ENCODE measurements at regions not wholly inside any gene's neighbourhood (a gene's known extent, or its start where the extent isn't known, plus 50 kb on each side); places are given as distances from the start of the nearest gene placed in this dataset.

DNA sequence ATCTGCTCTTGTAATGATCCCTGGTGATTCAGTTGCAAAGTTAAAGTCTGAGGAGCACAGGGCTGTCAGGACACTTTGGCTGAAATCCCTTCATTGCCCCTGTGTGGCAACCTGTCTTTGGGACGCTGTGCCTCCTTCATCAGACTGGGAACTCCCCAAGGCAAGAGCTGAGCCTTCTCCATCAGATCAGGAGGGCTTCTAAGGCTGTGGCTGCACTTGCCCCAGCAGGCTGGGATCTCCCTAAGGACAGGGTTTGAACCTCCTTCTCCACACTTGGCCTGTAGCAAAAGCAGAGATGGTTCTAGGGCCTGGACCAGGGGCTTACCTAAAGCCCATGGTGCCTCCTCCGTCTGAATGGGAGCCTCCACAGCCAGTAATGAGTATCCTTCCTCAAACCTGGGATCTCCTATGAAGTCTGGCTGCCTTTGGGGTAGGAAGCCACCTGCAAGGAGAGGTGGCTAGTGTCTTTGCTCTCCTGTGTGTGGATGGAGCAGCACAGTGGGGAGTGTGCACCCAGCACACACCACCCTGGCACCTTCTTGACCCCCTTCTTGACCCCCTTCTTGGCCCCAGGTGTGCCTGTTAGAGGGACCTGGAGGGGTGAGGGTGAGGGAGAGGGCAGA is 79.0 kb upstream of the NKD1 start:
- H3K27me3 ChIP-seq (ENCODE audit: control insufficient read depth, insufficient read depth), result no peaks in the 10 kb centered on the region
- no peaks in the 10 kb centered on the region for H3K9me3 ChIP-seq (ENCODE audit: control insufficient read depth, low read length)
- no peak overlapping the region for H3K27ac ChIP-seq (ENCODE audit: low read length)
- H3K4me3 ChIP-seq (ENCODE audit: low read length), result no peak overlapping the region
- WGBS, result 66% methylated on average over 2 of the region's 2 CpGs
- ATAC-seq (peak in 1 of 2 donors; percentile 34), DNase-seq (no peak)
- intact Hi-C loops (cut with DNase I), result no loop called here
- H3K4me1 ChIP-seq (ENCODE audit: control insufficient read depth, insufficient read depth, low read length), result no peaks in the 10 kb centered on the region

- intact Hi-C loops (cut with DNase I), result no loop called here
- no peak overlapping the region for H3K4me3 ChIP-seq (ENCODE audit: low read length)
- WGBS, result 74% methylated on average over 7 of the region's 7 CpGs
These were observed 79.5 kb upstream of the NKD1 start for GRCh38 chr16:50468749-50469078.

DNA sequence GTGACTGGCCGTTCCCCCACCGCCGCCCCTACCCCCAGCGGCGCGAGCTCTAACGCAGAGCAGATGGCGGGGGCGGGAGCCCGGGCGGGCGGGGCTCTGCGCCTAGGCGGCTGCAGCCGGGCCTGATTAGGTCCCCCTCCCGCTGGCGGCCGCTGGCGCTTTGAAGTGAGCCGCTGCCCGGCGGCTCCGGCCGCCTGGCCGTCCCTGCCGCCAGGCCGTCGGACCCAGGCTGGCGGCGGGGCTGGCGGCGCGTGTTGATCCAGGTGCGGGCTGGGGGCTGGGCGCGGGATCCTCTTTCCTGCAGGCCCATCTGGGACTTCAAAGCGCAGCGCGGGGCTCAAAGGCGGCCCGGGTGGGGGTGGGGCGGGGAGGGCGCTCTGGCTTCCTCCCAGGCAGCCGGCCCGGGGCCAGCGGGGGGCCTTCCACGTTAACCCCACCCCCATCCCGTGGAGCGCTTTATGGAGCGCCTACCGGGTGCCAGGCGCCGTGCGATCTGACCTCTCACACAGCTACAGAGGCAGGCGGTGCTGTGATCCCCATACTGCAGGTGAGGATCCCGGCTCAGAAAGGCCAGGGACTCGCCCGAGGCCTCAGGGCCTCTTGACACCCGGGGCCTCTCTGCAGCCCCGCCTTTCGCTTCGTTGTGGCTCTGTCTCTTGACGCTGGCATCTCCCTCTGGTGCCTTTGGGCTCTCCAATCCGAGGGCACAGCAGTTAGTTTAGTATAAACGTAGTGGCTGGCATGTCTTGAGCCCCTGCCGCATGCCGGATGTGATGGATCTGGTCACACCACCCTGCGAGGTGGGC is 80.0 kb upstream of the NKD1 start:
- H3K9me3 ChIP-seq (ENCODE audit: control insufficient read depth, low read length), result no peaks in the 10 kb centered on the region
- H3K4me3 ChIP-seq (ENCODE audit: low read length), result peak overlapping the region; percentile 15
- no peaks in the 10 kb centered on the region for H3K4me1 ChIP-seq (ENCODE audit: control insufficient read depth, insufficient read depth, low read length)
- H3K27ac ChIP-seq (ENCODE audit: low read length), result no peak overlapping the region
- 6% methylated on average over 68 of the region's 68 CpGs for WGBS
- no peaks in the 10 kb centered on the region for H3K27me3 ChIP-seq (ENCODE audit: control insufficient read depth, insufficient read depth)
- ATAC-seq (peak in 1 of 2 donors; percentile 20), DNase-seq (peak in 1 of 3 donors; percentile 50)
- intact Hi-C loops (cut with DNase I), result no loop called here

More at GRCh38 chr16:50468749-50469078, 79.5 kb upstream of the NKD1 start:
- no peak overlapping the region for H3K27ac ChIP-seq (ENCODE audit: low read length)
- H3K27me3 ChIP-seq (ENCODE audit: control insufficient read depth, insufficient read depth), result no peaks in the 10 kb centered on the region
- no peak for DNase-seq
- H3K9me3 ChIP-seq (ENCODE audit: control insufficient read depth, low read length), result no peaks in the 10 kb centered on the region
- no peaks in the 10 kb centered on the region for H3K4me1 ChIP-seq (ENCODE audit: control insufficient read depth, insufficient read depth, low read length)
- no peak for ATAC-seq

DNA sequence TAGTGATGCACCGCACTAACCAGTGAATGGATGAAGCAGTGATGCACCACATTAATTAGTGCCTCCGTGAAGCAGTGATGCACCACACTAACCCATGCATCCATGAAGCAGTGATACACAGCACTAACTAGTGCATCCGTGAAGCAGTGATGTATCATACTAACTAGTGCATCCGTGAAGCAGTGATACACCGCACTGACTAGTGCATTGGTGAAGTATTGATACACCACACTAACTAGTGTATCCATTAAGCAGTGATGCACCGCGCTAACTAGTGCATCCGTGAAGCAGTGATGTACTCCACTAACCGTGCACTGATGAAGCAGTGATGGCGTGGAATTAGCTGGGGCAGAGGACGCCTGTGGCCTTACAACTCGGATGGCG is 80.6 kb upstream of the NKD1 start:
- no peak for ATAC-seq
- H3K27me3 ChIP-seq (ENCODE audit: control insufficient read depth, insufficient read depth), result no peaks in the 10 kb centered on the region
- H3K4me3 ChIP-seq (ENCODE audit: low read length), result peak overlapping the region; percentile 15

GRCh38 chr16:50466170-50466569 is 82.0 kb upstream of the NKD1 start:
- no peak for DNase-seq
- intact Hi-C loops (cut with DNase I), result no loop called here
- Histone ChIP-seq H3K4me3 (ENCODE audit: low read length) (no peak overlapping the region), H3K27ac (ENCODE audit: low read length) (no peak overlapping the region), H3K27me3 (ENCODE audit: control insufficient read depth, insufficient read depth) (no peaks in the 10 kb centered on the region), H3K9me3 (ENCODE audit: control insufficient read depth, low read length) (no peaks in the 10 kb centered on the region), H3K4me1 (ENCODE audit: control insufficient read depth, insufficient read depth, low read length) (no peaks in the 10 kb centered on the region)
- WGBS, result 79% methylated on average over 2 of the region's 2 CpGs
- ATAC-seq, result no peak

More for the DNA sequence above, 80.6 kb upstream of the NKD1 start:
- Histone ChIP-seq H3K9me3 (ENCODE audit: control insufficient read depth, low read length) (no peaks in the 10 kb centered on the region), H3K4me1 (ENCODE audit: control insufficient read depth, insufficient read depth, low read length) (no peaks in the 10 kb centered on the region), H3K27ac (ENCODE audit: low read length) (no peak overlapping the region)
- no peak for DNase-seq
- intact Hi-C loops (cut with DNase I), result no loop called here
- 44% methylated on average over 13 of the region's 13 CpGs for WGBS

DNA sequence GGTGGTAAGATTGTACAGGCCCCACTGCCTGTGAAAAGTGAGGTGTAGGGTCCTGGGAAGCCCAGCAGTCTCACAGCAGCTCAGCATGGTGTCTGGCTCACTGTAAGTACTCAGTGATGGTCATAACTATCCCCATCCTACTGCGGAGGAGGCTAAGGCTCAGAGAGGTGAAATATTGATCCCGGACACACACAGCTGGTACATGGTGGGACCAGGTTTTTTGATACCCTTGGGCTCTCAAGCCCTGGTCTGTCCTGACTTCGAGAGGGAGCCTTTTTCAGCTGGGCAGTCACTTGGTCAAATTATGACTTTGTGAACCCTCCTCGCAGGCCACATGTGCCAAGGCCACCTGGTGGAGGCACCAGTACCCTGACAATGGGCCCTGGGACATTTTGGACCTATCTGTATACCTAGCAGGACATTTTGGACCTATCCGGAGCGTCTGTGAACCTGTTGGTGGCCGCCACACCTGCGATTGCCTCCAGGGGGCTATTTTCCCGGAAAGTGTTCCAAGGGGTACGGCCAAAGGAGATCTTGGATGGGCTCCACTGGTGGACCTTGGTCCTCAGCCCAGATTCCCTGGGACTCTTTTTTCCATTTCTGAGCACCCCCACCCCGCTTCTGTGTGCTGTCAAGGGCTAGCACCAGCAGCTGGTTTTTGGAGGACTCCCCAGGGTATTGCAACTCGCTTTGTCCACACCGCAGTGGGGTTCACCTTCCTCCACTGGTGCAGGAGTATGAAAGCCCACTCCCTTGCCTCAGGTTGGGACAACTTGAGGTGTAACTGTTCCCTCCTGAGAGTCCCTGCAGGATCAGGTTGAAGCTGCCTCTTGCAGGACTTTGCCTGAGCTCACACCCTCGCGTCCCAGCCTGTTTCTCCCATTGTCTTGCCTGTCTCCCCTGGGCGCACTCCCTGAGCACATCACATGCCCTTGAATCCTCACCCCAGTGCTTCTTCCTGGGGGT is 83.6 kb upstream of the NKD1 start:
- no peak for ATAC-seq
- Histone ChIP-seq H3K4me1 (ENCODE audit: control insufficient read depth, insufficient read depth, low read length) (no peaks in the 10 kb centered on the region), H3K27ac (ENCODE audit: low read length) (no peak overlapping the region), H3K27me3 (ENCODE audit: control insufficient read depth, insufficient read depth) (no peaks in the 10 kb centered on the region), H3K9me3 (ENCODE audit: control insufficient read depth, low read length) (no peaks in the 10 kb centered on the region), H3K4me3 (ENCODE audit: low read length) (no peak overlapping the region)
- intact Hi-C loops (cut with DNase I), result no loop called here
- 84% methylated on average over 16 of the region's 16 CpGs for WGBS
- DNase-seq, result no peak

GRCh38 chr16:50463581-50464324 is 84.4 kb upstream of the NKD1 start:
- Histone ChIP-seq H3K4me3 (ENCODE audit: low read length) (no peak overlapping the region), H3K27me3 (ENCODE audit: control insufficient read depth, insufficient read depth) (no peaks in the 10 kb centered on the region), H3K9me3 (ENCODE audit: control insufficient read depth, low read length) (no peaks in the 10 kb centered on the region), H3K27ac (ENCODE audit: low read length) (no peak overlapping the region), H3K4me1 (ENCODE audit: control insufficient read depth, insufficient read depth, low read length) (no peaks in the 10 kb centered on the region)
- intact Hi-C loops (cut with DNase I), result no loop called here
- ATAC-seq (no peak), DNase-seq (no peak)
- 64% methylated on average over 3 of the region's 3 CpGs for WGBS

- Histone ChIP-seq H3K27me3 (ENCODE audit: control insufficient read depth, insufficient read depth) (no peaks in the 10 kb centered on the region), H3K4me1 (ENCODE audit: control insufficient read depth, insufficient read depth, low read length) (no peaks in the 10 kb centered on the region), H3K27ac (ENCODE audit: low read length) (no peak overlapping the region), H3K9me3 (ENCODE audit: control insufficient read depth, low read length) (no peaks in the 10 kb centered on the region), H3K4me3 (ENCODE audit: low read length) (no peak overlapping the region)
- no peak for ATAC-seq
- no peak for DNase-seq
- WGBS, result 60% methylated on average over 12 of the region's 12 CpGs
- intact Hi-C loops (cut with DNase I), result no loop called here
These were observed 85.2 kb upstream of the NKD1 start for GRCh38 chr16:50462793-50463507.

- no peak overlapping the region for H3K4me3 ChIP-seq (ENCODE audit: low read length)
- H3K27ac ChIP-seq (ENCODE audit: low read length), result no peak overlapping the region
- intact Hi-C loops (cut with DNase I), result no loop called here
- DNase-seq (no peak), ATAC-seq (no peak)
- no peaks in the 10 kb centered on the region for H3K4me1 ChIP-seq (ENCODE audit: control insufficient read depth, insufficient read depth, low read length)
- 72% methylated on average over 4 of the region's 4 CpGs for WGBS
- no peaks in the 10 kb centered on the region for H3K27me3 ChIP-seq (ENCODE audit: control insufficient read depth, insufficient read depth)
- H3K9me3 ChIP-seq (ENCODE audit: control insufficient read depth, low read length), result no peaks in the 10 kb centered on the region
These were observed 86.8 kb upstream of the NKD1 start for GRCh38 chr16:50461400-50461760.
